ENCODE measurements at regions not wholly inside any gene's neighbourhood (a gene's known extent, or its start where the extent isn't known, plus 50 kb on each side); places are given as distances from the start of the nearest gene placed in this dataset.
"Not testable (repeated sequence)": the region's sequence is repeated elsewhere in the genome, so short reads cannot be mapped to it uniquely, and the experiment has no call there.

DNA sequence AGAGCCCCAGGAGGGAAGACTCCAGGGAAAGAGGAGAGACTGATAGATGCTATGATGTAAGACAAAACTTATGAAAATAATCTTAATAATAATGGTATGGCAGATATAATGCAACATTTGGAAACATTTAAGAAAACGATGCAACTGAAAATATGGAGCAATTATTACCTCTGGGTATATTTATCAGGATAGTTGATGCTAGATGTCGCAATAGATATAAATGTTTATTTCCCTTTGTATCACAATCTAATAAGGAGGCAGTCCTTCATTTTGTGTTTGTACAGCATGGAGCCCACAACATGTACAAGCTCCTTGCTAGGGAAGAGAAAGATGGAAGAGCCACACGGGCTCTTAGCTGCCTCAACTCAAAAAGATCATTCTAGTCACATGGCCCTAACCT lies 101.1 kb upstream of the TMEM132E start:
- in situ Hi-C loops (cut with HindIII; ENCODE audit: low sequenced_read_pairs), result no loop called here
- DNase-seq (ENCODE audit: low spot score), result no peak

DNA sequence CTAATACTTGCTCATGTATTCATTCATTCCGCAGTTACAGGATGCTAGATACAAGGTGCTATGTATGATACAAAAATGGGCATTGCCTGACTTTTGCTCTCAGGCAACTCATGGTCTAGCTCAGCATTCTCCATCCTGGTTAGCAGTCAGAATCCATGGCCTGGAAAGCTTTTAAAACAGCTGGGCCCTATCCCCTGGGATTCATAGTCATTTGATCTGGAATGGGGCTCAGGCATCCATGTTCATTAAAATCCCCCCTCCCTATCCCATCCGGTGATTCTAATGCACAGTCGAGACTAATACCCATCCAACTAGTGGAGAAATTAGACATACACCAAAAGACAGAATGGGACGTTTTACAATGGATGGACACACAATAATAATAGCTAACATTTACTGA lies 104.1 kb upstream of the TMEM132E start:
- in situ Hi-C loops (cut with HindIII; ENCODE audit: low sequenced_read_pairs), result no loop called here
- no peak for DNase-seq (ENCODE audit: low spot score)

DNA sequence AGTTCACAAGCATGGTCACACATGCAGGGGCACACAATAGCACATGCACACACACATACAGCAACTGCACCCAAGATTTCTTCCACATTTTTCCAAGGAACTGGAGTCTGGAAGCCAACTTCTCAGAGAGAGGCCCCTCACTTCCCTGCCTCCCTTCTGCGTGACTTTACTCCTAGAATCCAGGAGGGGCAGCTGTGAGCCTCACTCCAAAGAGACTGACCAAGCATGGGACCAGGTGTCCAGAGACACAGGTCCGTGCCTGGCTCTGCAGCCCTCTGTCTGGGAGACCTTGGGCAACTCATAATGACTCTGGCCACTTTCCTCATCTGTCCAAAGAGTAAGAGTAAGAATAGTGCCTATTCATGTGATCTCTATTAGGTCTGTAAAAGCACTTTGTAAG lies 104.7 kb upstream of the TMEM132E start:
- DNase-seq (ENCODE audit: low spot score), result no peak
- in situ Hi-C loops (cut with HindIII; ENCODE audit: low sequenced_read_pairs), result no loop called here

DNA sequence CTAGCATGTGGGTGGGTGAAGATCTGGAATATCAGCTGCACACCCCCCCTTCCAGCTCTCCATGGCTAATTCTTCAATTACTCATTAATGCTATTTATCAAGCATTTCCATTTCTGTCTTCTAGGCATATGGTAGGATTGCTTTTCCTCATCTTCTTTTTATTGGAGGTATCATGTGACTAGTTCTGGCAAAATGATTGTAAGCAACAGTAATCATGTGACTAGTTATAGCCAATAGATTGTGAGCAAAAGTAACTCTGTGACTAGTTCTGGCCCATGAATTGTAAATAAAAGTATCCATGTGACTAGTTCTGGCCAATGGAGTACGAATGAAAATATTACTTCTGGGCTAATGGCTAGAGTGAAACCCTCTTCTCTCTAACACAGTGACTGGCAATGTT lies 107.0 kb upstream of the TMEM132E start:
- in situ Hi-C loops (cut with HindIII; ENCODE audit: low sequenced_read_pairs), result no loop called here
- DNase-seq (ENCODE audit: low spot score), result no peak

DNA sequence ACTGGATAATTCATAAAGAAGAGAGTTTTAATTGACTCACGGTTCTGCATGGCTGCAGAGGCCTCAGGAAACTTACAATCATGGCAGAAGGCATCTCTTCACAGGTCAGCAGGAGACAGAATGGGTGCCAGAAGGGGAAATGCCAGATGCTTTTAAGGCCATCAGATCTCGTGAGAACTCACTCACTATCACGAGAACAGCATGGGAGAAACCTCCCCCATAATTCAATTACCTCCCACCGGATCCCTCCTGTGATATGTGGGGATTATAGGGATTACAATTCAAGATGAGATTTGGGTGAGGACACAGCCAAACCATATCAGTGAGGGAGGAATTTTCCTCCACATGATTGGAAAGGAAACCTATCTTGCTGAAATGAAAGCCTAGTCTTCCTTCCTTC lies 108.1 kb upstream of the TMEM132E start:
- DNase-seq (ENCODE audit: low spot score); in situ Hi-C loops (cut with HindIII; ENCODE audit: low sequenced_read_pairs): not testable (repeated sequence)

GRCh38 chr17:34465789-34466188 lies 102.8 kb upstream of the CCL1 start:
- peak; percentile 26 for DNase-seq (ENCODE audit: low spot score)
- in situ Hi-C loops (cut with HindIII; ENCODE audit: low sequenced_read_pairs), result no loop called here

DNA sequence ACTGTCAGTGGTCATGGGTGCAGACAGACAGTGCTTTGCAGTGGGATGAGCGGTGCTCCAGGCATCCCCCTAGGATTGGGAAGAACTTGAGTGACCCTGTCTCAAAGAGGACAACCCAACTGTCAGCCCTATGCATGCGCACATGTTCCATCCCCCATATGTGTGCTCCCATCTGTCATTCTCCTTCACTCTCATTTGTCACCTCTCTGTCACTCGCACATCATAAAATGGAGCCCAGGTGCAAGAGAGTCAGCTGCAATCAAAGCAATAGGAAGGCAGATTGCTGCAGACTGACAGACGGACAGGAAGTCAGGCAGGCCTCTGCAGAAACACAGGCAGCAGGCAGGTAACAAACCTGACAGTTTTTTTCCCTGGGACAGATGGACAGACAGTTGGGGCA lies 101.8 kb upstream of the CCL1 start:
- DNase-seq (ENCODE audit: low spot score), result no peak
- in situ Hi-C loops (cut with HindIII; ENCODE audit: low sequenced_read_pairs), result no loop called here

DNA sequence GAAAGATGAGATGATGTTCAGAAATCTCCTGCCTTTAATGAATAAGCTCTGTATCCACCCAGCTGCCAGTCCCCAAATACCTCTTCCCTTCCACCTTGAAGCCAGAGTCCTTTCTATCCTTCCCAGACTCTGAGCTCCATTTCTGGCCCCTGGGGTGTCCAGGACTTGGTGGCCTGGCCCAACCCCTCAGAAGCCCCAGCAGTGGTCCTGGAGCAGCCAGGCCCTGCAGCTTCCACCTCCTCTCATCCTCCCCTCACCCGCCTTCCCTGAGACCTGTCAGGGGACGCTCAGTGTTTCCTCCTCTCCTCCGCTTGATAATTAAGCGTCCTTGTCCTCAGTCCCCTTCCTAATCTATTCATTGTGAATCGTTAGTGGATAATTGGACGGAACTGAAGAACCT lies 95.2 kb upstream of the CCL1 start:
- DNase-seq (ENCODE audit: low spot score), result no peak
- in situ Hi-C loops (cut with HindIII; ENCODE audit: low sequenced_read_pairs), result no loop called here

DNA sequence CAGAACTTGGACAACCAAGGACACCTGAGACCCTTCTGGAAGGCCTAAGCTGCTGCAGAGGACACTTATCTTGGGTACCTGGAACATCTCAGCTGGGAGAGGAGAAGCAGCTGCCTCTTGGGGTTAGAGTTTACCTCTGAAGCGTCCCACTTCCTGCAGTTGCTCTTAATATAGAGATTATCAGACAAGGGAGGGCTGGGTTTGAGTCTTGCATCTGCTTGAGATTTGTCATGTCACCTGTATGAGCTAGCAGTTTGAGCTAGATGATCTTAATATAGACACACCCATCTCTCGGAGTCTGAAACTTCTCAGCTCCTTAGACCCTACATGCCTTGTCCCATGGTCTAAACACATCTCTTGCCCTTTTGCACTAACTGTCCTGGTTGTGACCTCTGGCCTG lies 93.1 kb upstream of the CCL1 start:
- DNase-seq (ENCODE audit: low spot score), result no peak
- in situ Hi-C loops (cut with HindIII; ENCODE audit: low sequenced_read_pairs), result no loop called here

DNA sequence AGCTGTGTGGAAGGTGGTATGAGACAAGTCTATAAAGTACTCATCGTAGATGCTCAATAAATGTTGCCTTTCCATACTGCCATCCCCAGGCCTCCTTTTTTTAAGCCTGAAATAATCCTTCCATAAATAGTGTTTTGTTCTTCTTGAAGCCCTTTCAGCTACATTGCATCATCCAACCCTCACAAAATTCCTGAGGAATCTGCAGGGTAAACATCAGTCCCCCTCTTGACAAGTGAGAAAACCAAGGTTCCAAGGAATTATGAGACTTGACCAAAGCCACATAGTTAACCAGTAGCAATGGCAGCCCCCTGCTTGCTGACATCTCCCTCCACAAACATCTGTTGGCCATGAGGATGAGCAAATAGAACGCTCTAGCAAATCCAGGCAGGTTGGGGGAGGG lies 89.7 kb upstream of the CCL1 start:
- no peak for DNase-seq (ENCODE audit: low spot score)
- in situ Hi-C loops (cut with HindIII; ENCODE audit: low sequenced_read_pairs), result no loop called here

DNA sequence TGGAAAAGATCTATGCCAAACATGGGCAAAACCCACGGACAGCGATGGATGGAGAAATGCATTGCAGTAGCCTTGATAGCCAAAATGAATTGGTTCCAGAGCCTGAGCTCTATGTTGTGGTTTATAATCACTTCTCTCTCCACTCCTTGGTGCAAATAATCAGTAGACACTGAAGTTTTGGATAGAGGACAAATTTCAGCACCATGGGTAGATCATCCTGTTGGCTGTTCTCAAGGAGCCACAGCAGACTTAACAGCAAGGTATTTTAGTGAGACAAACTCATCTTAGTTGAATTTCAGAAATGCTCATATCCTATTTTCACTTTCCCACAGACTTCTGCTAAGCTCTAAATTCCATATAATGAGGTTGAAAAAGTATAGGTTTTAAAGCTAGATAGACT lies 88.3 kb upstream of the CCL1 start:
- no peak for DNase-seq (ENCODE audit: low spot score)
- in situ Hi-C loops (cut with HindIII; ENCODE audit: low sequenced_read_pairs), result no loop called here

GRCh38 chr17:34447406-34447805 lies 84.4 kb upstream of the CCL1 start:
- in situ Hi-C loops (cut with HindIII; ENCODE audit: low sequenced_read_pairs), result no loop called here
- DNase-seq (ENCODE audit: low spot score), result peak; percentile 52

- DNase-seq (ENCODE audit: low spot score), result no peak
- in situ Hi-C loops (cut with HindIII; ENCODE audit: low sequenced_read_pairs), result no loop called here
Measured at GRCh38 chr17:34445101-34445500, 82.1 kb upstream of the CCL1 start.

DNA sequence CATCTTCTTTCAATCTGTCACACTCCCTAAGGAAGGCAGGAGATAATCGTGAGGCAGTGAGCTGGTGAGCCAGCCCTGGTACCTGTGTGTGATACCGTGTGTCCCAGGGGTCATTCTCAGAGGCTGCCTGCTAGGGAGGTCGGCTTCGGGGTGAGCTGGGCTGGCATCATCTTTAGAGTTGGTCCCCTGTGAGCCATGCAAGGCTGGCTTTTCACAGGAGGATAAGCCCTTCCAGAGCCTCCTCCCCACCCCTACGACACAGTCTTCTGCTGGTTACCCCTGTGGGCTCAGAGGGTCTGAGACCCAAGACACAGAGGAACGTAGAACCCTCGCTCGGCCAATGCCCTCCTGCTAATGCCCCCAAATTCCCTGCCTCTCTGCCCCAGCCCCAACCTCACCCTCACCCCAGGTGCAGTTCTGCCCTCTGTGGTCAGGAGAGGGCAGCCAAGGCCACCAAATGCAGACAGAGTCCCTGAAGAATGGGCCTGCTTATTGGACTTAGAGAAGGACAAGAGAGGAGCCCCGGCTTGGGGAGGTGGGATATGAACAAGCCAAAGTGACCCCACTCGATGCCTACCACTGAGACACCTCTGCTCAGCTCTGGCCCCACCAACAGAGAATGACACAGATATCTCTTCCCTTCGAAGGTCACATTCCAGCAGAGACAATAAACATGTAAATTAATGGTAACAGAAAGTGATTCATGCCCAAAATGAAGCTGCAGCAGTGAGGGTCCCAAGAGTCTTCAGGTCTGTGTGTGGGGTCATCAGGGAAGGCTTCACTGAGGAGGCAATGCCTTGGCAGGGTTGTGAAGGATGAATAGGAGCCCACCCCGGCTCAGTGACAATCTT lies 80.8 kb upstream of the CCL1 start:
- peak; percentile 37 for DNase-seq (ENCODE audit: low spot score)
- in situ Hi-C loops (cut with HindIII; ENCODE audit: low sequenced_read_pairs), result no loop called here

GRCh38 chr17:34442387-34443111 lies 79.5 kb upstream of the CCL1 start:
- DNase-seq (ENCODE audit: low spot score), result no peak
- in situ Hi-C loops (cut with HindIII; ENCODE audit: low sequenced_read_pairs), result no loop called here

DNA sequence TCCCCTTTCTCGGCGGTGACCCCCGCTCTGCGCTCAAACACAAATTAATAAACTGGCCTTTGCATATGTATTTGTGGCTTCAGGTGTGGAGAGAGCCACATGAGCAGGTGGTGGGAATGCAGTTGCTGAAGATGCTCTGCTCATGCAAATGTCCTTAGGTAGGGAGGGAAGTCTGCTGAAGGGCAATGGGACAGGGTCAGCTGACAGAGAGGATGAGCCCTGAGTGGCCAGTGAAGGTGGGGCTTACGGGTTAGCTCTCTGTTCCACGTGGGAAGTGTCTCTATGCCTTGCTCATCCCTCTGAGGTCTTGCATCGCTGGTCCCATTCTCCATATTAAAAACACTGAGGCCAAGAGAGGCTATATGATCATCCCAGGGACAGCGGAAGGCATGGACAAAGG lies 74.2 kb upstream of the CCL1 start:
- no peak for DNase-seq (ENCODE audit: low spot score)
- in situ Hi-C loops (cut with HindIII; ENCODE audit: low sequenced_read_pairs), result no loop called here

DNA sequence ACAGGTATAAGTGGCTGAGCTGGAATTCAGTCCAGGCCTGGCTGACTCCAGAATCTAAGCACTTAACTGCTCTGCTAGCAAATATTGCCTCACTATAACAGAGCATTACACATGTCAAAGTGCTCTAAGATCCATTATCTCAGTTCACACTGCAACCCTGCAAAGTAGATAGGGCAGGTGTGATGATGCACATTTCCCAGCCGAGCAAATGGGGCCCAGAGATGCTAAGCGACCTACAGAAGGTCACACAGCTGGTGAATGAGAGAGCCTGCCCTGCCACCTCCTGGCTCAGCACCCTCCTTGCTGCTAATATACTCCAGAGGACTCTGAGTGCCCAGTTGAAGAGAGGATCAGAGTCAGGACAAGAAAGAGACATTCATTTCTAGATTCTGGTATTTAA lies 73.6 kb upstream of the CCL1 start:
- no peak for DNase-seq (ENCODE audit: low spot score)
- in situ Hi-C loops (cut with HindIII; ENCODE audit: low sequenced_read_pairs), result no loop called here

- in situ Hi-C loops (cut with HindIII; ENCODE audit: low sequenced_read_pairs), result no loop called here
- DNase-seq (ENCODE audit: low spot score), result no peak
Measured at GRCh38 chr17:34435182-34435928, 72.3 kb upstream of the CCL1 start.

DNA sequence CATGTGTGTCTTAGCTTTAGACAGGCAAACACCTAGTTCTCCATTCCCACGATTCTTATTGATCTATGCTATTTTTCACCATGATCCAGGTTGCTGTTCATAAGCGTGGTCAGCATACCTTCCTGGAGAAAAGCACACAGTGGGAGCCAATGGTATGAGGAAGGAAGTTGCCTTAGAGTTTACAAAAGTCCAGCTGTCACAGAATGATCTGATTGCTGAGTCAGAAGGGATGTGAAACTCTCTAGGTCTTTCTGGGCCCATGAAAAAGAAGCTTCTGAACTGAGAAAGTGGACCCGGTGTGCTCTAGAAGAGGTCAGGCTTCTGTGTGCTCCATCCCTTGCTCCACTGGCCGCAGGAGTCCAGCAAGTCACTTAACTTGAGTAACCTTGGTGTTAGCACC lies 71.0 kb upstream of the CCL1 start:
- no peak for DNase-seq (ENCODE audit: low spot score)
- in situ Hi-C loops (cut with HindIII; ENCODE audit: low sequenced_read_pairs), result no loop called here

DNA sequence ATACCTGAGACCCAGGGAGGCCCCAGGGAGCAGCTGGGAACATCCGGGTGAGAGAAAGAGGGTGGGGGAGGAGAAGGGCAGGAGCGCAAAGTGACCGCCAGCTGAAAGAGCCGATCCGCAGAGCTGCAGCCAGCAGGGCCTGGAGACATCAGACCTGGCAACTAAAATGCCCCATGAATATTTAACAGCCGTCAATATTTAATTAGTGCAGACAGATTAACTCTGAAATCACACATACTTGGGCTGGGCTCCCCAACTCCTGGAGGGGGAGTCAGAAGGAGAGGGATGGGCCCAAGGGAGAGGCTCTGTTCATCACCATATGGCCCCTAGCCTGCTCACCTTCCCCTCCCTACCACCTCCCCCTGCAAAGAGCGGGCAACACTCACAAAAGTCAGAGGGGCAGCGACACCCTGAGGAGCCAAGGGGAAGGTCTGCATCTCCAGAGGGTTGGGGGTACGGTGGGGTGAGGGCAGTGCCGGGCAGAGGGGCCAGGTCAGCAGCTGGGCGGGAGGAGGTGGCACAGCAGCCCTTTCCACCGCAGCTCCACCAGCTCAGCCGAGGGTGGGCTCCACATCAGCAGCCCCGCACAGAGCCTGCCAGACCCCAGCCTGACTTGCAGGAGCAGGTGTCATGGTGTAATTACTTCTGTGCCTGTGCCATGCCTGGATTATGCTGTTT lies 61.9 kb upstream of the CCL1 start:
- in situ Hi-C loops (cut with HindIII; ENCODE audit: low sequenced_read_pairs), result no loop called here
- DNase-seq (ENCODE audit: low spot score), result no peak
